CD4-positive, alpha-beta T cell treated with Interleukin-15 for 1 hour (primary cell): ENCODE measurements at regions not wholly inside any gene's neighbourhood (a gene's known extent, or its start where the extent isn't known, plus 50 kb on each side); places are given as distances from the start of the nearest gene placed in this dataset.
"Not testable (repeated sequence)": the region's sequence is repeated elsewhere in the genome, so short reads cannot be mapped to it uniquely, and the experiment has no call there.

Source experiments
- DNase-seq: peaks from one replicate; pipeline ENCODE4 v3.0.0-alpha.2; 2020

DNA sequence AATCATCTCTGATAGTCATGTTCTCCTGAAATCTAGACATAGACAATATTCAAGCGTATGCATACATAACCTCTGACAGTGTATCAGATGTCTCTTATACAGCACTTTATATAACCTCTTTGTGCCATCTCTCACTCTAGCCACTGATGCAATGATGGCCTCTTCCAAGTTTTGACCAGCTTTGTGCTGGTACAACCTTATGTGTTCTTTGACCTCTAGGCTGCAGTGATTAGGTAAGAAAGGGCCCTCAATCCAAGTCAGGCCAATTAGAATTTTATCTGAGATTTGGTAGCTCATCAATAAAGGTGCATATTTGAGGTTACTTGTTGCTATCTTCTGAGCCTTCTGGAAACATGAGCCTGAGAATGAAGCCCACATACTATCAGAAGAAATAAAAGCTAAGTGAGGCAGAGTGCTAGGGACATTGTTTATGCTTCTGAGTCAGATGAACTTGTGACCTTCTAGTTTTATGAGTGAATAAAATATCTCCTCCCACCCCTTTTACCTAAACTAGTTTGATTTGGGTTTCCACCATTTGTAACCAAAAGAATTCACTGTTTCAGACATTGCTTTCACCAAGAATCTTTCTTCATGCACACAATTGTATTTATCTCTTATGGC lies 283.2 kb upstream of the SUCLG2 start:
- no peak for DNase-seq

- not testable (repeated sequence) for DNase-seq
These were observed 276.0 kb upstream of the SUCLG2 start for GRCh38 chr3:67930394-67930793.

- DNase-seq = no peak
These were observed 269.4 kb upstream of the SUCLG2 start for GRCh38 chr3:67923796-67924195.

DNA sequence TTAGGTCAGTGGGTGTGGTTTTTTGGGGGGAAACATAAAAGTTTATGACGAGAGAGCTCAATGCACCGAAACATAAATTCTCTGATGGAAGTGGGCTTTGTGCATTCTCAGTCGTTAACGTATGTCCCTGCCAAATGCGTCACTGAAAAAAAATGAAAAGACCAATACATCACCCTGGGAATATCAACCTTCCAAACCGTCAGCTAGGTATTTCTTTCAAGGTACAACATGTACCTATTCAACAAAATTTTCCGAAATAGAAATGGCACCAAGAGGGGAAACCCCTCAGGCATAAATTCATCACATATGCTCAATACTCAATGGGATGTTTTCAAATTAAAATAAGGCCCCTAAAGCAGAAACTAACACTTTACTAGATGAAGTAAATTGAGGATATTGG lies 266.6 kb upstream of the SUCLG2 start:
- no peak for DNase-seq

DNA sequence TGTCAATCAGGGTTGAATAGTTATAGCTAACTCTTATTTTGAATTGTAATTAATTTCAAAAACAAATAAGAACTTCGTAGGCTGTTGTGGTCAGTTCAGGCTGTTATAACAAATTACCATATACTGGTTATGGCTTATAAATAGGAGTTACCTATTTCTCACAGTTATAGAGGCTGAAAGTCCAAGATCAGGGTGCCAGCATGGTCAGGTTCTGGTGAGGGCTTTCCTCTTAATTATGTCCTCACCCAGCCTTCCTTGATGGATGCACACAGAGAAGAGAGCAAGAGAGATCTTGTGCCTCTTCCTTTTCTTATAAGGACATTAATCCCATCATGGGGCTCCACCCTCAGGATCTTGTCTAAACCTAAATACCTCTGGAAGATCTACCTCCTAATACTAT lies 265.9 kb upstream of the SUCLG2 start:
- DNase-seq = no peak

DNA sequence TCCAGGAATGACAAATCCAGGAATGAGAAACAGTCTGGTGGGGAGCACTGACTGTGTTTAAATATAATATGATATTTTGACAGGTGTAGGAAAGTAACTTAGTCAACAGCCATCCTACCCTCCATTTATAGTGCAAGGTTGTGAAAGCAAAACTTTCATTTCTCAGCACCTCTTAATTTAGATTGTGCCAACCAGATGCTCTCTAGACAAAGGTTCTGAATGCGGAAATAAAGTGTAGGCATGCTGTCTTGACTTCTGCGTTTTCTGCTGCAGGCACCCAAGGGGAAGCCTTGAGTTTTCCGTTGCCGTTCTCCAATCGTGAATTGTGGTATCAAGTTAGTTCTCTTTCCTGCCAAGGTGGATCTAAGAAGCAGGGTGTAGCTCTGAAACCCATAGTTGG lies 261.9 kb upstream of the SUCLG2 start:
- no peak for DNase-seq

DNA sequence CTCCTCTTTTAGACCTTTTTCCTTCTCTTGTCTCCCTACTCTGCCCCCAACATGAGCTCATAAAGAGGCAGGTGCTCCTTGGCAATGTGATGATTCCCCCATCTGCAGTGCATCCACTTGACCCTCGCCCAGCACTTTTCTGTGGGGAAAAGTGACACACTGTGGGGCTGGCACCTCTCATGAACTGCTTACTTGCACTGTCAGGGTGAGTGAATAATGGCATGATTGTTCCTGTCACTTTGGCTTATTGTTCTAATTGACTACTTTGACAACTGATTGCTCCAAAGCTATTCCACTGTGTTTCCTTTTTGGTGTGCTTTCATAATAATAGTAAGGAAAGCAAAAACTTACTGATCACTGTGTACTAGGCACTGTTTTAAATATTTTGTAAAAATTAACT lies 253.3 kb upstream of the SUCLG2 start:
- DNase-seq = no peak

DNA sequence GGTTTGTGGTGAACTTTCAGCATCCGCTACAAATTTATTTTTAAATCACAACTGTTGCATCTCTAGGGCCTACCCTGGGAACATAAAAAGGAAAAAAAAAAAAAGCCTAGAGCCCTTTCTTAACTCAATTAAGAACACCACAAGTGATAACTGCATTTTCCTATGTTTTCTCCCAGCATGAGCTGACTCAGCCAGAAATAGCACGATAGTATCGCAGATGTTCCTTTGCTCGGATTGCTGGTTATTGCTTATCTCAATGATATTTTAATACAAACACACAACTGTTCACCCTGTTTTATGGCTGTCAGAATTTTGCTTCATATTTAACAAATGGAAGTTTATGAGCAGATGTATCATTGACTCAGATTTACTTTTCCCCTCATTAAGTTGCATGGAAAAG lies 251.8 kb upstream of the SUCLG2 start:
- DNase-seq = no peak

DNA sequence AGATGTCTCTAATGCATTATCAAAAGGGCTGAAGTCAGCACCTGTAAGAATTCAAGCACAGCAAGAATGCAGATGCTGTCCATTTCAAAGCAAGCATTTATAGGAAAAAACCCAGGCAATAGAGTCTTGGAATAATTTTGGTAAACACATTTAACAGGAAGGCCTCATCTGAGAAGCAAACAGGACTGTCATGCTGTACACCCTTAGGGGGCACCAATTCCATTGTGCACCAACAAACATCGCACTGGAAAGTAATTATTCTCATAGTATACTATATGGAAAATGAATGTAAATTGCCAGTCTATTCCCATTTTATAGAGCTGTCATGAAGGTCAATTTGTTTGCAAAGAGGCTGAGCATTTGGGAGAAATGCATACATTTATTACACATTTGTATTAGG lies 247.3 kb upstream of the SUCLG2 start:
- DNase-seq = no peak

DNA sequence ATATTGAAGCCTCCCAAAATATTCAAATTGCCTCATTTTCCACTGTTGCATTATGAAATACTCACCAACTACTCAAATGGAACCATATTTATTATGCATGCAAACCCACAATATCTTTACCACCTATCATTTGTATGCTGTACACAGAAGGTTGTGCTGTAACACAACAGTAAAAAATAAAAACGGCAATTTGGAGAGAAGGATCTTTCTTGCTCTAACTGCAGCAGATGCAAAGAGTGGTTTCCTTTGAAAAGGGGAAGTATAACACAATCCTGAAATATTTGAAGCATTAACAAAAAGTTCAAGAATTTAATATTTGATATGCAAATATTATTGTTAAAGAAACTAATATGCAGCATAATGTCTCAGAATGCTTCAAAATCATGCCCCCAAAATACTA lies 244.5 kb upstream of the SUCLG2 start:
- DNase-seq = no peak

DNA sequence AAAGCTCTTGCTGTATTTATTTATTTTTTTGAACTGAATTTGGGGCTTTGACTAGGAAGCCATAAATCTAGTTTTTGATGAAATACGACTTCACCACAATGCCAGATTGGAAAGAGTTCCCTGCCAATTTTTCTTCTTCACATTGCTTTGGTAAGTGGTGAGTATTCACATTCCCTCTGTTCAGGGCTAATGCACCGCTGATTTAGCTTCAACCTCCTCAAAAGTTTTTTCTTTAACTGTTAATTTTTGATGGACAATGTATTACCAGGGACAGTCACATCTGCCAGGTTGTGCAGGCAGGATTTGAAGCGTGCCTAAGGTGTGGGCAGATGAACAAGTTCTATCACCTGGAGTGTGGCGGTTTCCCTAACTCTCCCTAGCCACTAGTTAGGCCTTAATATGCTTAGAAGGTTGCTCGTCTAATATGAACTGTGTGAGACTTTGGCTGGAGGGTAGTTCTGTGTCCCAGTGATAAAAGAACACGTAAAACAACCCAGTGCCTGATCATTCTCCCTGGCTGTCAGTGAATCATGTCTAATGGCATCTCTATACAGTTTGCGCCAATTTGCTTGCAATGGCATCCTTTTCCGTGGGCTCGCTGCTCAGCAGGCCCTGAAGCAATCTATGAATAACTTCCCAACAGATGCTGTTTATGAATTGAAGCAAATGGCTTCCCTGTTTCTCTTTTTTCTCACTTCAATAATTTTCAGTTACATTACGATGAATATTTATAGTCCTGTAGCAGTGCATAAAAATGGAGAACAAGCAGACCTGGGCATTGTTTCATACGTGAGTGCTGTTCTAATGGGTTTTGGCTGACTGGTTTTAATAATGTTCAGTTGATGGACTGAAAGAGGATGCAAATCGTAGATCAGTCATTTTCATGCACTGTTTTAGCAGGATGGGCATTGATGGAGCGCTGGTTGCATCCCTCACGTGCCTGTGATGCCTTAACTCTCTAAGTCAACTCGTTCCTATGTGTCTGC lies 243.2 kb upstream of the SUCLG2 start:
- no peak for DNase-seq

GRCh38 chr3:67896130-67896529 lies 241.7 kb upstream of the SUCLG2 start:
- no peak for DNase-seq

GRCh38 chr3:67894510-67894909 lies 240.1 kb upstream of the SUCLG2 start:
- no peak for DNase-seq

- DNase-seq = no peak
These were observed 229.9 kb upstream of the SUCLG2 start for GRCh38 chr3:67884345-67884744.

GRCh38 chr3:67883766-67884165 lies 229.4 kb upstream of the SUCLG2 start:
- DNase-seq = no peak

DNA sequence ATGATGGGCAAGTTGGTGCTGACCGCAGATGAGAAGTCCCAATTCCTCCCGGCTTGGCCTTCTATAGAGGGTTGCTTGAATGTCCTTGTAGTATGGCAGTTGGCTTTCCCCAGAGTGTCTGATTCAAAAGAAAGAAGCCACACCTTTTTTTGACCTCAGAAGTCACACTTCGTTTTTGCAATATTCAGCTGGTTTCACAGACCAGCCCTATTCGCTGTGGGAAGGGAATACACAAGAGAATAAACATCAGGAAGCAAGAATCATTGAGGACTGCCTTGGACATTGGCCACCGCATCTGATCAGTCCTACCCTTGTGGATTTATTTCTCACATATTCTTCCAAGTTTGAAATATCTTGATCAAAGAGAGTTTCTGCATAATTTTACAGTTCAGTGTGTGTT lies 228.6 kb upstream of the SUCLG2 start:
- DNase-seq = no peak

DNA sequence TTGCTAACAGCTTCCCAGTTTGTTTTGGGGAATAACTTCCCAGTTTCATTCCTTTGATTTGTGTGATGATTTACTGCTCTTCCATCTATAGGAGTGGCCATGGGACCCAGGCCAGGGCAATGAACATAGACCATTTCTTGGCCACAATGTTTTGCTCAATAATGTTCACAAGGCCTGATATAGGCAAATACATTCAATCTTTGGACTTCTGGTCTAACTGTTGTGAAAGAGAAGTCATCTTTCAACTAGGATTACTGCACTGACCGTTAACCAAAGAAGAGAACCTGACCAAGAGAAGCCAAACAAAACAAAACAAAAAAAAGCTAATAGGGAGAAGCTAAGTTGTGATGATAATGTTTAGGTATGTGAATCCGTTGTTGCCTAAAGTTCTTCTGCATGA lies 221.8 kb upstream of the SUCLG2 start:
- no peak for DNase-seq

DNA sequence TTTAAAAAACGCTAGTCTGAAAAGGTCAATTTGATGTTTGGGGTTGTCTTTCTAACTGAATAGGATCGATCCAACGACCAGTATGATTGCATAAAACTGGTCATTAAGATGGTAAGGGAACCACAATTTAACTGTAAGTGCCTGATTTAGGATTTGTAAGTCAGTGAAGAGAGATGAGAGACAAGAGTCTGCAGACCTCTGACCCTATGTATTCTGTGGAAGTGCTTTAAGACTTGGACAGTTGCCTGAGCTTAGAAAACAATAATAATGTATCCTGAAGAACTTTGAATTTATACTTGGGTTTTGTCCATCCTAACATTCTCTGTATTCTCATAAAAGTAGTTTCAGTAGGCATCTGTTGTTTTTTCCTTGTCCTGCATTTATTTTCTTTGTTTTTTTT lies 221.4 kb upstream of the SUCLG2 start:
- DNase-seq = no peak

DNA sequence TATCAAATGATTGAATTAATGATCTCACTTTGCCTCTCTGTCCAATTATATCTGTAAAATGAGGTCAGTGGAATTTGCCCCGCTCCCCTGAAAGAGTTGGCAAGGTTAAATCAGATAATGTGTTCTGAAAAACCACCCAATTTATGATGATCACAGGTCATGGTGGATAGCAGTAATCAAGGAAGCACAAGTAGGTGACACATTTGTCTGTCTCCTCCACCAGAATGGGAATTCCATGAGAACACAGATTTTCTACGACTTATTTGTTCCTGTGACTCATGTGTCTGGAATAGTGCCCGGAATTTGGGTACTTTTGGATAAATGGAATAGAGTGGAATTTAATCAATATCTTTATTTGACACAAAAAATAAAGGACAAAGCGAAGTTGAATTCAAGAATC lies 220.9 kb upstream of the SUCLG2 start:
- no peak for DNase-seq

DNA sequence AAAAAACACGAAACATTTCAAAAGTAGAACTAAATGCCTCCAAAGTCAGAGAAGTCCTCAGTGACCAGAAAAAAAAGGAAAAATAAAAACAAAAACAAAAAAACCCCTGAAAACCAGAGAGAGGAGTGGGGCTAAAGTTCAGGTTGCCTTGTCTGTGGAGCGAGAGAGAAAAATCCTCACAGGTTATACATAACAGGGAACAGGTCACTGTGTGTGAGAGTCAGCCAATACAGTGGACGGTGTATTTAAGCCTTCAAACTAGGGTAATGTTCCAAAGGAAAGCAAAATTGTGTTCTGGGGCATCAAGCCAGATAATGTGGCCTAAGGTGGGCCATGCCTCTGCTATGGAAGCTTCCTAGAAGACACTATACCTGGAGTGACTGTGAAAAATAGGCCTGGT lies 216.1 kb upstream of the SUCLG2 start:
- DNase-seq = no peak

DNA sequence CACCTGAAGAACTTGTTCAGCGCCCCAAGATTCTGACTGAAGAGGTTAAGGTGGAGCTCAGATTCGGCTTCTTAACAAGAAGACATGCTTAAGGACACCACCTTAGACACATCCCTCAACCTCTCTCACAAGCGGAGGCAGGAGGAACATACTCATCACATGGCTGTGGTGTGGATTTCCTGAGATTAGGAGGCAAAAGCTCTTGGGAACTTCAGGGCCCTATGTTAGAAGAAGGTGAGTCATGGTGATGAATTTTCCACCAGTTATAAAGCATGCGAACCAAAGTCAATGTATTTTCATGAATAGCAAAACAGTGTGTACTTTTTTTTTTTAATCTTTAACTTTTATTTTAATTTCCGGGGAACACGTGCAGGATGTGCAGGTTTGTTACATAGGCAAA lies 212.2 kb upstream of the SUCLG2 start:
- no peak for DNase-seq

DNA sequence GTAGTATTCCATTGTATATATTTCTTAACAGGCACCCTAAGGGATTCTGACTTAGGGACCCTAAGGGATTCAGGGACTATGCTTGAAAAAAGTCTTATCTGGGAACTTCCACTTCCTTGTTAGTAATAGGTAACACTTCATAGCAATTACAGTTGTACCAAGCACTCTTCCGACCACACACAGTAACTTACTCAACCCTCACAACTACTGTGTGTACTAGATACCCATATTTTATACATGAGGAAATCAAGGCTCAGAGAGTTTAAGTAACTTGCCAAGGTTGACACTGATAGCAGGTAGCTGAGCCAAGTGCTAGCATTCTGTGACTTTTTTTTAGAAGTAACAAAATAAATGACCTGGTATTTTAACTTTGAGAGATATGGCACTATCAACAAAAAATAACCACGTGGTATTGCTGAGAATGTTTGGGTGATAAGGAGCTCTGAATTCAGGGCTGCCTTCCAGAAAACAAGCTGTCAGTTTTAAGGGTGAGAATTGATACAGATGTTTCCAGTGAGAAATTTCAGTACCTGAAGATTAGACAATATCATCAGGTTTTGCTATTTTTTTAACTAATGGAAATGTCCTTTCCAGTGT lies 210.3 kb upstream of the SUCLG2 start:
- no peak for DNase-seq

- DNase-seq = no peak
These were observed 209.5 kb upstream of the SUCLG2 start for GRCh38 chr3:67863869-67864268.

- DNase-seq = no peak
These were observed 206.0 kb upstream of the SUCLG2 start for GRCh38 chr3:67860429-67860828.
